Right ventricle myocardium superior (tissue), 1 donor: ENCODE measurements at regions not wholly inside any gene's neighbourhood (a gene's known extent, or its start where the extent isn't known, plus 50 kb on each side); places are given as distances from the start of the nearest gene placed in this dataset.

ENCODE experiments used
- ATAC-seq: fragments of 200-7000 bp; cut with Tn5 transposase; one replicate; pipeline ENCODE4 v1.9.1; 2020; ENCODE audit warnings: mild to moderate bottlenecking; ENCODE audit not compliant: poor library complexity
- DNase-seq: peaks from one replicate; pipeline ENCODE4 v3.0.0-alpha.2; 2020
- intact Hi-C: fragments of 100-400 bp; cut with DNase I; formaldehyde crosslinking; loops from one replicate; pipeline ENCODE4 v1.11.2; 2022
- donor health status: DM: no; HTN: yes; CAD: no; lungs with severe emphysema.

- ATAC-seq (no peak), DNase-seq (no peak)
- intact Hi-C loops = no loop called here
Observed at GRCh38 chr18:22094358-22094734, 75.0 kb upstream of the GATA6 start.

- ATAC-seq (no peak), DNase-seq (no peak)
- intact Hi-C loops = no loop called here
Observed at GRCh38 chr18:22098563-22098989, 70.8 kb upstream of the GATA6 start.

GRCh38 chr18:22099925-22100324 is 69.5 kb upstream of the GATA6 start:
- intact Hi-C loops = no loop called here
- DNase-seq = no peak

GRCh38 chr18:22101731-22102130 is 67.7 kb upstream of the GATA6 start:
- no peak for DNase-seq
- no peak for ATAC-seq
- intact Hi-C loops = no loop called here

More at GRCh38 chr18:22099925-22100324, 69.5 kb upstream of the GATA6 start:
- no peak for ATAC-seq

GRCh38 chr18:22102953-22103646 is 66.3 kb upstream of the GATA6 start:
- ATAC-seq (no peak), DNase-seq (no peak)
- intact Hi-C loops = no loop called here

GRCh38 chr18:22103647-22104031 is 65.8 kb upstream of the GATA6 start:
- DNase-seq = no peak
- intact Hi-C loops = no loop called here
- no peak for ATAC-seq

GRCh38 chr18:22106536-22107292 is 62.7 kb upstream of the GATA6 start:
- ATAC-seq (no peak), DNase-seq (no peak)
- intact Hi-C loops = no loop called here

- intact Hi-C loops = no loop called here
- no peak for ATAC-seq
- DNase-seq = no peak
Observed at GRCh38 chr18:22108674-22109073, 60.7 kb upstream of the GATA6 start.

GRCh38 chr18:22109535-22109934 is 59.9 kb upstream of the GATA6 start:
- intact Hi-C loops = no loop called here
- DNase-seq (no peak), ATAC-seq (no peak)

- ATAC-seq (no peak), DNase-seq (no peak)
- intact Hi-C loops = no loop called here
Observed at GRCh38 chr18:22110461-22110924, 58.9 kb upstream of the GATA6 start.

- intact Hi-C loops = no loop called here
- peak; percentile 29 for ATAC-seq
- no peak for DNase-seq
Observed at GRCh38 chr18:22112215-22112614, 57.2 kb upstream of the GATA6 start.

- intact Hi-C loops = no loop called here
- DNase-seq (peak; percentile 87), ATAC-seq (peak; percentile 97)
Observed at GRCh38 chr18:22113144-22113844, 56.1 kb upstream of the GATA6 start.

- ATAC-seq = no peak
- DNase-seq = no peak
- intact Hi-C loops = no loop called here
Observed at GRCh38 chr18:22114526-22115321, 54.7 kb upstream of the GATA6 start.

- intact Hi-C loops = no loop called here
- DNase-seq (no peak), ATAC-seq (no peak)
Observed at GRCh38 chr18:22115573-22115972, 53.8 kb upstream of the GATA6 start.
